GM23338 (cell line): ENCODE measurements at regions not wholly inside any gene's neighbourhood (a gene's known extent, or its start where the extent isn't known, plus 50 kb on each side); places are given as distances from the start of the nearest gene placed in this dataset.

Source experiments
- ATAC-seq: fragments of 200-7000 bp; cut with Tn5 transposase; 3 replicates; pipeline ENCODE4 v1.9.1; 2020
- DNase-seq: peaks from one replicate; pipeline ENCODE4 v3.0.0-alpha.2; 2015; ENCODE audit warnings: low spot score
- H2AFZ ChIP-seq: fragments of 200-600 bp; sonication (generic); 2 replicates; pipeline ENCODE4 v1.8.0; 2016; ENCODE audit warnings: antibody characterized with exemption, mild to moderate bottlenecking, moderate library complexity
- H3F3A ChIP-seq: fragments of 200-600 bp; sonication (generic); replicated peaks from 2 replicates; pipeline ENCODE4 v1.8.0; 2017; ENCODE audit warnings: antibody characterized with exemption, mixed run types, low read depth
- H3K27ac ChIP-seq: fragments of 200-600 bp; sonication (generic); 2 replicates; pipeline ENCODE4 v1.6.1; 2016; ENCODE audit warnings: low read depth
- H3K27me3 ChIP-seq: fragments of 200-600 bp; sonication (generic); 2 replicates; pipeline ENCODE4 v1.8.0; 2016; ENCODE audit warnings: mild to moderate bottlenecking, mixed run types, moderate library complexity; ENCODE audit not compliant: insufficient read depth
- H3K36me3 ChIP-seq: fragments of 200-600 bp; sonication (generic); 2 replicates; pipeline ENCODE4 v1.8.0; 2016; ENCODE audit warnings: mild to moderate bottlenecking; ENCODE audit not compliant: insufficient read depth
- H3K4me1 ChIP-seq: fragments of 200-600 bp; sonication (generic); 2 replicates; pipeline ENCODE4 v1.8.0; 2016; ENCODE audit warnings: mild to moderate bottlenecking, moderate library complexity; ENCODE audit not compliant: insufficient read depth
- H3K4me2 ChIP-seq: fragments of 200-600 bp; sonication (generic); 2 replicates; pipeline ENCODE4 v1.7.1; 2017; ENCODE audit warnings: mixed run types
- H3K4me3 ChIP-seq: fragments of 200-600 bp; sonication (generic); 2 replicates; pipeline ENCODE4 v1.6.1; 2016; ENCODE audit warnings: mixed run types
- H3K79me2 ChIP-seq: fragments of 200-600 bp; sonication (generic); replicated peaks from 2 replicates; pipeline ENCODE4 v1.8.0; 2017; ENCODE audit warnings: mild to moderate bottlenecking; ENCODE audit not compliant: insufficient read depth
- H3K9me2 ChIP-seq: fragments of 200-600 bp; sonication (generic); 2 replicates; pipeline ENCODE4 v1.8.0; 2017; ENCODE audit not compliant: insufficient read depth
- H4K20me1 ChIP-seq: fragments of 200-600 bp; sonication (generic); replicated peaks from 2 replicates; pipeline ENCODE4 v1.8.0; 2017; ENCODE audit warnings: mild to moderate bottlenecking; ENCODE audit not compliant: insufficient read depth
- H3K27ac Mint-ChIP-seq: 2 replicates; pipeline ENCODE4 v1.8.0; 2020; ENCODE audit warnings: inconsistent platforms, mild to moderate bottlenecking, moderate library complexity, mixed read lengths
- H3K27me3 Mint-ChIP-seq: 3 replicates; pipeline ENCODE4 v1.8.0; 2022; ENCODE audit warnings: low read depth, mild to moderate bottlenecking, moderate library complexity, mixed read lengths, inconsistent platforms; ENCODE audit not compliant: insufficient read depth, poor library complexity
- H3K36me3 Mint-ChIP-seq: 3 replicates; pipeline ENCODE4 v1.8.0; 2021; ENCODE audit warnings: low read depth, mild to moderate bottlenecking, inconsistent platforms, moderate library complexity, mixed read lengths
- H3K4me1 Mint-ChIP-seq: 3 replicates; pipeline ENCODE4 v1.8.0; 2020; ENCODE audit warnings: mild to moderate bottlenecking, inconsistent platforms, mixed read lengths
- H3K4me3 Mint-ChIP-seq: 3 replicates; pipeline ENCODE4 v1.8.0; 2021; ENCODE audit warnings: moderate library complexity, mild to moderate bottlenecking, inconsistent platforms, mixed read lengths
- H3K9me3 Mint-ChIP-seq: 3 replicates; pipeline ENCODE4 v1.8.0; 2020; ENCODE audit warnings: moderate library complexity, mild to moderate bottlenecking, inconsistent platforms, mixed read lengths
- CREB1 ChIP-seq: fragments of 250-450 bp; sonication (Bioruptor Pico); IDR thresholded peaks from 2 replicates; pipeline ENCODE4 v1.5.0; 2020; ENCODE audit warnings: low read depth, mild to moderate bottlenecking, moderate library complexity
- EZH2 ChIP-seq: fragments of 200-600 bp; sonication (generic); IDR thresholded peaks from one replicate; pipeline ENCODE4 v1.8.0; 2017; ENCODE audit warnings: antibody characterized with exemption, mild to moderate bottlenecking, low read depth; ENCODE audit not compliant: unreplicated experiment
- EZH2phosphoT487 ChIP-seq: fragments of 200-600 bp; sonication (generic); IDR thresholded peaks from one replicate; pipeline ENCODE4 v1.8.1; 2018; ENCODE audit warnings: antibody characterized with exemption; ENCODE audit not compliant: unreplicated experiment
- JUNB ChIP-seq: IDR thresholded peaks from one replicate; pipeline ENCODE4 v1.6.1; 2016; ENCODE audit warnings: antibody characterized with exemption; ENCODE audit not compliant: unreplicated experiment
- NANOG ChIP-seq: IDR thresholded peaks from 2 replicates; pipeline ENCODE4 v1.6.1; 2016; ENCODE audit warnings: antibody characterized with exemption, borderline replicate concordance
- POLR2AphosphoS5 ChIP-seq: IDR thresholded peaks from 2 replicates; pipeline ENCODE4 v1.6.1; 2016; ENCODE audit warnings: antibody characterized with exemption, low read depth
- REST ChIP-seq: IDR thresholded peaks from one replicate; pipeline ENCODE4 v1.6.1; 2018; ENCODE audit warnings: antibody characterized with exemption; ENCODE audit not compliant: unreplicated experiment
- STAT1 ChIP-seq: IDR thresholded peaks from one replicate; pipeline ENCODE4 v1.6.1; 2016; ENCODE audit warnings: antibody characterized with exemption; ENCODE audit not compliant: unreplicated experiment
- ZNF114 ChIP-seq: fragments of 250-450 bp; sonication (Bioruptor Pico); IDR thresholded peaks from 2 replicates; pipeline ENCODE4 v1.5.0; 2020; ENCODE audit warnings: mild to moderate bottlenecking, moderate library complexity
- ZNF331 ChIP-seq: fragments of 250-450 bp; sonication (Bioruptor Pico); IDR thresholded peaks from 2 replicates; pipeline ENCODE4 v1.5.0; 2020; ENCODE audit warnings: low read depth, mild to moderate bottlenecking, moderate library complexity
- TF ChIP-seq, protein P1 (sequence below), 2 experiments: fragments of 200-600 bp in 1 of 2; sonication (generic) in 1 of 2; conservative IDR thresholded peaks; 2 replicates each; pipeline versions ENCODE4 v1.5.1 to v1.6.1; 2016 to 2017; ENCODE audit warnings: antibody characterized with exemption in 2 of 2, low read depth in 2 of 2, mild to moderate bottlenecking in 2 of 2, moderate library complexity in 1 of 2
- TF ChIP-seq, protein P2 (sequence below): IDR thresholded peaks from 2 replicates; pipeline ENCODE4 v1.6.1; 2016; ENCODE audit warnings: antibody characterized with exemption
- TF ChIP-seq, protein P3 (sequence below): fragments of 250-450 bp; sonication (Bioruptor Pico); IDR thresholded peaks from 2 replicates; pipeline ENCODE4 v1.5.0; 2020; ENCODE audit warnings: mild to moderate bottlenecking, moderate library complexity

GRCh38 chr10:24150853-24151252 lies 58.1 kb upstream of the KIAA1217 start:
- no peaks in the 10 kb centered on the region for H3K9me3 Mint-ChIP-seq

More at GRCh38 chr10:24150853-24151252, 58.1 kb upstream of the KIAA1217 start:
- H3K4me1 Mint-ChIP-seq: peaks cover 5% of the 10 kb centered on the region; the same call in 2 of the 3 replicates
- no peak overlapping the region for H3K27ac Mint-ChIP-seq
- Histone ChIP-seq H3K79me2 (no peaks in the 10 kb centered on the region), H3F3A (no peaks in the 10 kb centered on the region), H3K27me3 (no peaks in the 10 kb centered on the region), H3K27ac (no peak overlapping the region), H3K4me3 (no peak overlapping the region), H2AFZ (no peak overlapping the region; the same call in 1 of the 2 replicates), H3K36me3 (no peaks in the 10 kb centered on the region), H4K20me1 (no peaks in the 10 kb centered on the region), H3K9me2 (no peaks in the 10 kb centered on the region; the same call in 1 of the 2 replicates), H3K4me1 (no peaks in the 10 kb centered on the region), H3K4me2 (no peak overlapping the region)
- no peaks in the 10 kb centered on the region for H3K36me3 Mint-ChIP-seq
- H3K27me3 Mint-ChIP-seq: peaks cover 6% of the 10 kb centered on the region
- H3K4me3 Mint-ChIP-seq: no peak overlapping the region
- TF ChIP-seq, protein P1, sequence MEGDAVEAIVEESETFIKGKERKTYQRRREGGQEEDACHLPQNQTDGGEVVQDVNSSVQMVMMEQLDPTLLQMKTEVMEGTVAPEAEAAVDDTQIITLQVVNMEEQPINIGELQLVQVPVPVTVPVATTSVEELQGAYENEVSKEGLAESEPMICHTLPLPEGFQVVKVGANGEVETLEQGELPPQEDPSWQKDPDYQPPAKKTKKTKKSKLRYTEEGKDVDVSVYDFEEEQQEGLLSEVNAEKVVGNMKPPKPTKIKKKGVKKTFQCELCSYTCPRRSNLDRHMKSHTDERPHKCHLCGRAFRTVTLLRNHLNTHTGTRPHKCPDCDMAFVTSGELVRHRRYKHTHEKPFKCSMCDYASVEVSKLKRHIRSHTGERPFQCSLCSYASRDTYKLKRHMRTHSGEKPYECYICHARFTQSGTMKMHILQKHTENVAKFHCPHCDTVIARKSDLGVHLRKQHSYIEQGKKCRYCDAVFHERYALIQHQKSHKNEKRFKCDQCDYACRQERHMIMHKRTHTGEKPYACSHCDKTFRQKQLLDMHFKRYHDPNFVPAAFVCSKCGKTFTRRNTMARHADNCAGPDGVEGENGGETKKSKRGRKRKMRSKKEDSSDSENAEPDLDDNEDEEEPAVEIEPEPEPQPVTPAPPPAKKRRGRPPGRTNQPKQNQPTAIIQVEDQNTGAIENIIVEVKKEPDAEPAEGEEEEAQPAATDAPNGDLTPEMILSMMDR (conservative IDR thresholded peaks at IDR 0.05; ENCODE audit: low read depth in 2 of 2): no peak
- TF ChIP-seq NANOG (no peak), EZH2 (no peak), REST (no peak), POLR2AphosphoS5 (no peak), ZNF114 (CRISPR knock-in tag) (no peak), CREB1 (no peak), ZNF331 (no peak), STAT1 (no peak), EZH2phosphoT487 (no peak), JUNB (no peak)
- TF ChIP-seq, protein P2, sequence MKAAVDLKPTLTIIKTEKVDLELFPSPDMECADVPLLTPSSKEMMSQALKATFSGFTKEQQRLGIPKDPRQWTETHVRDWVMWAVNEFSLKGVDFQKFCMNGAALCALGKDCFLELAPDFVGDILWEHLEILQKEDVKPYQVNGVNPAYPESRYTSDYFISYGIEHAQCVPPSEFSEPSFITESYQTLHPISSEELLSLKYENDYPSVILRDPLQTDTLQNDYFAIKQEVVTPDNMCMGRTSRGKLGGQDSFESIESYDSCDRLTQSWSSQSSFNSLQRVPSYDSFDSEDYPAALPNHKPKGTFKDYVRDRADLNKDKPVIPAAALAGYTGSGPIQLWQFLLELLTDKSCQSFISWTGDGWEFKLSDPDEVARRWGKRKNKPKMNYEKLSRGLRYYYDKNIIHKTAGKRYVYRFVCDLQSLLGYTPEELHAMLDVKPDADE: no peak
- TF ChIP-seq, protein P3, sequence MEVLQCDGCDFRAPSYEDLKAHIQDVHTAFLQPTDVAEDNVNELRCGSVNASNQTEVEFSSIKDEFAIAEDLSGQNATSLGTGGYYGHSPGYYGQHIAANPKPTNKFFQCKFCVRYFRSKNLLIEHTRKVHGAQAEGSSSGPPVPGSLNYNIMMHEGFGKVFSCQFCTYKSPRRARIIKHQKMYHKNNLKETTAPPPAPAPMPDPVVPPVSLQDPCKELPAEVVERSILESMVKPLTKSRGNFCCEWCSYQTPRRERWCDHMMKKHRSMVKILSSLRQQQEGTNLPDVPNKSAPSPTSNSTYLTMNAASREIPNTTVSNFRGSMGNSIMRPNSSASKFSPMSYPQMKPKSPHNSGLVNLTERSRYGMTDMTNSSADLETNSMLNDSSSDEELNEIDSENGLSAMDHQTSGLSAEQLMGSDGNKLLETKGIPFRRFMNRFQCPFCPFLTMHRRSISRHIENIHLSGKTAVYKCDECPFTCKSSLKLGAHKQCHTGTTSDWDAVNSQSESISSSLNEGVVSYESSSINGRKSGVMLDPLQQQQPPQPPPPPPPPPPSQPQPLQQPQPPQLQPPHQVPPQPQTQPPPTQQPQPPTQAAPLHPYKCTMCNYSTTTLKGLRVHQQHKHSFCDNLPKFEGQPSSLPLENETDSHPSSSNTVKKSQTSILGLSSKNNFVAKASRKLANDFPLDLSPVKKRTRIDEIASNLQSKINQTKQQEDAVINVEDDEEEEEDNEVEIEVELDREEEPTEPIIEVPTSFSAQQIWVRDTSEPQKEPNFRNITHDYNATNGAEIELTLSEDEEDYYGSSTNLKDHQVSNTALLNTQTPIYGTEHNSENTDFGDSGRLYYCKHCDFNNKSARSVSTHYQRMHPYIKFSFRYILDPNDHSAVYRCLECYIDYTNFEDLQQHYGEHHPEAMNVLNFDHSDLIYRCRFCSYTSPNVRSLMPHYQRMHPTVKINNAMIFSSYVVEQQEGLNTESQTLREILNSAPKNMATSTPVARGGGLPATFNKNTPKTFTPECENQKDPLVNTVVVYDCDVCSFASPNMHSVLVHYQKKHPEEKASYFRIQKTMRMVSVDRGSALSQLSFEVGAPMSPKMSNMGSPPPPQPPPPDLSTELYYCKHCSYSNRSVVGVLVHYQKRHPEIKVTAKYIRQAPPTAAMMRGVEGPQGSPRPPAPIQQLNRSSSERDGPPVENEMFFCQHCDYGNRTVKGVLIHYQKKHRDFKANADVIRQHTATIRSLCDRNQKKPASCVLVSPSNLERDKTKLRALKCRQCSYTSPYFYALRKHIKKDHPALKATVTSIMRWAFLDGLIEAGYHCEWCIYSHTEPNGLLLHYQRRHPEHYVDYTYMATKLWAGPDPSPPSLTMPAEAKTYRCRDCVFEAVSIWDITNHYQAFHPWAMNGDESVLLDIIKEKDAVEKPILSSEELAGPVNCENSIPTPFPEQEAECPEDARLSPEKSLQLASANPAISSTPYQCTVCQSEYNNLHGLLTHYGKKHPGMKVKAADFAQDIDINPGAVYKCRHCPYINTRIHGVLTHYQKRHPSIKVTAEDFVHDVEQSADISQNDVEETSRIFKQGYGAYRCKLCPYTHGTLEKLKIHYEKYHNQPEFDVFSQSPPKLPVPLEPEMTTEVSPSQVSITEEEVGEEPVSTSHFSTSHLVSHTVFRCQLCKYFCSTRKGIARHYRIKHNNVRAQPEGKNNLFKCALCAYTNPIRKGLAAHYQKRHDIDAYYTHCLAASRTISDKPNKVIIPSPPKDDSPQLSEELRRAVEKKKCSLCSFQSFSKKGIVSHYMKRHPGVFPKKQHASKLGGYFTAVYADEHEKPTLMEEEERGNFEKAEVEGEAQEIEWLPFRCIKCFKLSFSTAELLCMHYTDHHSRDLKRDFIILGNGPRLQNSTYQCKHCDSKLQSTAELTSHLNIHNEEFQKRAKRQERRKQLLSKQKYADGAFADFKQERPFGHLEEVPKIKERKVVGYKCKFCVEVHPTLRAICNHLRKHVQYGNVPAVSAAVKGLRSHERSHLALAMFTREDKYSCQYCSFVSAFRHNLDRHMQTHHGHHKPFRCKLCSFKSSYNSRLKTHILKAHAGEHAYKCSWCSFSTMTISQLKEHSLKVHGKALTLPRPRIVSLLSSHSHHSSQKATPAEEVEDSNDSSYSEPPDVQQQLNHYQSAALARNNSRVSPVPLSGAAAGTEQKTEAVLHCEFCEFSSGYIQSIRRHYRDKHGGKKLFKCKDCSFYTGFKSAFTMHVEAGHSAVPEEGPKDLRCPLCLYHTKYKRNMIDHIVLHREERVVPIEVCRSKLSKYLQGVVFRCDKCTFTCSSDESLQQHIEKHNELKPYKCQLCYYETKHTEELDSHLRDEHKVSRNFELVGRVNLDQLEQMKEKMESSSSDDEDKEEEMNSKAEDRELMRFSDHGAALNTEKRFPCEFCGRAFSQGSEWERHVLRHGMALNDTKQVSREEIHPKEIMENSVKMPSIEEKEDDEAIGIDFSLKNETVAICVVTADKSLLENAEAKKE (CRISPR knock-in tag): no peak
- ATAC-seq (peak; percentile 74), DNase-seq (peak; percentile 39)
